ENCODE measurements at regions not wholly inside any gene's neighbourhood (a gene's known extent, or its start where the extent isn't known, plus 50 kb on each side); places are given as distances from the start of the nearest gene placed in this dataset.

- intact Hi-C loops (cut with DNase I; ENCODE audit: low total_unique reads), result no loop called here
- DNase-seq (ENCODE audit: low spot score in 2 of 2), result no peak
Observed at GRCh38 chr1:13952985-13953384, 253.0 kb downstream of the PRDM2 start.

GRCh38 chr1:13956393-13956792 lies 256.4 kb downstream of the PRDM2 start:
- no peak for DNase-seq (ENCODE audit: low spot score in 2 of 2)
- intact Hi-C loops (cut with DNase I; ENCODE audit: low total_unique reads), result loop anchor here (5.0 kb wide), 1 partner anchor 284 kb away; no protein-coding TSS in a partner anchor
- WGBS, 2 donors, result 27 to 31% methylated on average over 4 of the region's 4 CpGs
- no peak overlapping the region for H3K4me3 ChIP-seq (ENCODE audit: low read depth, poor library complexity, severe bottlenecking)
- no peak for TF ChIP-seq CTCF (IDR thresholded peaks at IDR 0.05)
- TF ChIP-seq POLR2A (IDR thresholded peaks at IDR 0.05), result no peak

More at GRCh38 chr1:13952985-13953384, 253.0 kb downstream of the PRDM2 start:
- 84 to 88% methylated on average over 5 of the region's 5 CpGs for WGBS, 2 donors
- TF ChIP-seq CTCF (IDR thresholded peaks at IDR 0.05), result no peak
- TF ChIP-seq POLR2A (IDR thresholded peaks at IDR 0.05), result no peak
- no peak overlapping the region for H3K4me3 ChIP-seq (ENCODE audit: low read depth, poor library complexity, severe bottlenecking)

- 12% methylated on average over 12 of the region's 12 CpGs for WGBS, 2 donors
- TF ChIP-seq CTCF (IDR thresholded peaks at IDR 0.05) (peak in 1 of 3 donors; percentile 96), POLR2A (IDR thresholded peaks at IDR 0.05) (no peak)
- intact Hi-C loops (cut with DNase I; ENCODE audit: low total_unique reads), result no loop called here
- DNase-seq (ENCODE audit: low spot score in 2 of 2), result peak; percentile 69 to 94
- H3K4me3 ChIP-seq (ENCODE audit: low read depth, poor library complexity, severe bottlenecking), result no peak overlapping the region
Observed at GRCh38 chr1:13960375-13960987, 260.5 kb downstream of the PRDM2 start.

GRCh38 chr1:13964768-13965167 lies 264.8 kb downstream of the PRDM2 start:
- intact Hi-C loops (cut with DNase I; ENCODE audit: low total_unique reads), result no loop called here
- TF ChIP-seq POLR2A (IDR thresholded peaks at IDR 0.05), result no peak
- no peak for TF ChIP-seq CTCF (IDR thresholded peaks at IDR 0.05)
- no peak overlapping the region for H3K4me3 ChIP-seq (ENCODE audit: low read depth, poor library complexity, severe bottlenecking)
- DNase-seq (ENCODE audit: low spot score in 2 of 2), result no peak
- 75 to 76% methylated on average over 4 of the region's 4 CpGs for WGBS, 2 donors

- H3K4me3 ChIP-seq (ENCODE audit: low read depth, poor library complexity, severe bottlenecking), result no peak overlapping the region
- intact Hi-C loops (cut with DNase I; ENCODE audit: low total_unique reads), result no loop called here
- WGBS, 2 donors, result 26 to 27% methylated on average over 8 of the region's 8 CpGs
- peak in 1 of 2 donors; percentile 48 for DNase-seq (ENCODE audit: low spot score in 2 of 2)
- TF ChIP-seq CTCF (IDR thresholded peaks at IDR 0.05) (no peak), POLR2A (IDR thresholded peaks at IDR 0.05) (no peak)
Observed at GRCh38 chr1:13965770-13966398, 265.9 kb downstream of the PRDM2 start.

All from lower leg skin (tissue), 4 donors.